ENCODE measurements at regions not wholly inside any gene's neighbourhood (a gene's known extent, or its start where the extent isn't known, plus 50 kb on each side); places are given as distances from the start of the nearest gene placed in this dataset.

- no peak for TF ChIP-seq STAT6 (CRISPR knock-in tag; IDR thresholded peaks at IDR 0.05)
- no peak for TF ChIP-seq HDAC1 (IDR thresholded peaks at IDR 0.05)
Observed at GRCh38 chr6:164693944-164694343, 615.5 kb downstream of the C6orf118 start.

Measured in K562 (cell line).